NCI-H1417 (cell line): ENCODE measurements at regions not wholly inside any gene's neighbourhood (a gene's known extent, or its start where the extent isn't known, plus 50 kb on each side); places are given as distances from the start of the nearest gene placed in this dataset.
"Not testable (repeated sequence)": the region's sequence is repeated elsewhere in the genome, so short reads cannot be mapped to it uniquely, and the experiment has no call there.

ENCODE experiments used
- DNase-seq, 3 experiments: peaks; one replicate each; lab custom pipeline; 2025; lab: John Stamatoyannopoulos, UW

DNA sequence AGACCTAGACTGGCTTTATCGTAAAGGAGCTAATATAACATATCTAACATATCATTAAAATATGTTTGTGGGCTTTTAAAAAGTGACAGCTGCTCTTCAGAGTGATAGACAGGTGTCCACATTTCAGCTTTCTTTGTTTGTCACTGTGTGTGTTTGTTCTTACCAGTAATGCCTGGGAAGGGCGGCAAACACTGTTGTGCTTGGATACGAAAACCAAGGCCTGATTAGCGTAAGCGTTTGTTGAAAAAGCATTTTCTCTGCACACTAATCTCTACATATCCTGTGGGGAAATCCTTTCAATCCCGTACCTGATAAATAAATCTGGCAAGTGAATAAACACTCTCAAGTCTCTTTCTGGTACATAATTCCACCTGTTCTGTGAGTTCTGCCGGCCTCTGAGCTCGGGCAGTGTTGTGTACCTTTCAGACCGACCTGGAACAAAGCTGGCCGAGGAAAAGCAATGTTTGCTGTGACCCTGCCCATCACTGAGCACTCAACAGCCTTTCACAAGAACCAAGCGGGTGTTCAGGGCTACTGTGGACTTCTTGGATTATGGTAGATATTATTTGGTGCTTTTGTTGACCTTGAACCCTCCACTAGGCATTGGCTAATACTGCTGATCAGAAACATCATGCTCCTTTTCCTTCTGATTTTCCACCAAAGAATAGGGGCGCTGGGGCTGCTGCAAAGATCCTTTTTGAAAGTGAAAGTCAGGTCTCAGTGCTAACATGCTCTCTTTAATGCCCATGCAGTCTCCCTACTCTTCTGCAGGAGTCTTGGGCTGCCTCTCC lies 100.4 kb downstream of the CD83 start:
- DNase-seq, result peak in 2 of 3 experiments; percentile 84 to 90

DNA sequence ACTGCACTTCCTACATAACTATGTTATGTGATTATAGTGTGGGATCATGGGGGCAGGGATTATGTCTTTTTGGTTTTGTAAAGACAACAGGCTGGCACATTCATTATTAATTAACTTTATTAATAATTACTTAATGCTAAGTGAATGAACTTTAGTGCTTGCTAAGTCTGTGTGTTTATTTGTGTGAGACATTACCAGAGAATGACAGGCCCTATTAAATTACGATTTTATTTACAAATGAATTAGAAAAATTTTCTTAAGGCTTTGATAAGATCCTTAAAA lies 100.9 kb downstream of the CD83 start:
- no peak for DNase-seq

DNA sequence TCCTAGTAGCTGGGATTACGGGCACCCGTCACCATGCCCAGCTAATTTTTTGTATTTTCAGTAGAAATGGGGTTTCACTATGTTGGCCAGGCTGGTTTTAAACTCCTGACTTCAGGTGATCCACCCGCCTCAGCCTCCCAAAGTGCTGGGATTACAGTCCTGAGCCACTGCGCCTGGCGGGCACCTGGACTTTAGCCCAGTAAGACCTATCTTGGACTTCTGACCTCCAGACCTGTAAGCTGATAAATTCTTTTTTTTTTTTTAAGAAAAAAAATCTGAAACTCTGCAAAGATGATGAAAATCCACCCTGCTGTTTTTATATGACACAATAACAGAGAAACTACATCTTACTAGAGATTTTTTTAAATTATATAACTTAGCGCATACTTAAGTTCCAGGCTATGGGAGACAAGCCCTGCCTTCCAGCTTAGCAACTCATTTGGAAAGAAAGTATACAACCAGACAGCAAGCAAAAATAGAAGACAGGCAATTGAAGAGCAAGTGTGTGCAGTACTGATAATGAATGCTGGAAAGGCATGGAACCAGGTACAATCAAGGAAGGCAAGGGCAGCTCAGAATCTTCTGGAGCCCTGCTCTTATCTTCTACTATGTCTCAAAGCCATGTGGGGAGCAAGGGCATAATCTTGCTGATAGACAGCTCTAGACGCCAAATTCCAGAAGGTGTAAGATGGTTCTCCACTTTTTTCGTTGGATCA lies 104.2 kb downstream of the CD83 start:
- DNase-seq, result no peak

- DNase-seq, result no peak
Observed at GRCh38 chr6:14222956-14223355, 105.4 kb downstream of the CD83 start.

DNA sequence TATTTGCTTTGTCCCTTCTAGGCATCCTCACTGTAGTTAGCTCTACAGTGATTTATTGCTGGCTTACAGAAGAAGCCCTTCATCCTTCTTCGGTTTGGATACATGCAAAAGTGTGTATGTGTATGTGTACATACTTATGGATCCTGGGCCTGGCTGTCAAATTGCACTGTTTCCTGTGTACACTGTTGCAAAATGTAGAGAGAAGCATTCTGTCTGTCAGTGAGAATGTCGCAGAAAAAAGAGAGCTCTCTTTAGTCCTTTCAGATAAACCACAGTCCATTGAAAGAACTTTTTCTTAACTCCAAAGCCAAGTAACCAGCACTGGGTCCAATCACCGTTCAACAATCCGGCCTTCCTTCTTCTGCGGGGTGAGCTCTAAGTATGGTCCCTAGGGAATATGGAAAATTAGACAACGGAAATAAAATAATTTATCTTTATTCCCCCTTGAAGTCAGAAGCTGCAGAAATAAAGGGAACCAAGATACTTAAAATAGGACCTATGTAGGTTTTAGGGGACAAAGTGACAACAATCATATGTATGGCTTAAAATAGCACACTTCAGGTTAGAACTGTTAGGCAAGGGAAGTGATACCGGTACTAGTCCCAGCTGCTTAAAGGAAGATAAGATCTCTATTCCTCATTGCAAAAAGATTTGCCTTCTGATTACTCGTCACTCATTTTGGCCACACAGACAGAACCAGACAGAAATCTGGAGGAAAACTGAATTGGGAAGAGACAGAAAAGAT lies 107.0 kb downstream of the CD83 start:
- no peak for DNase-seq

DNA sequence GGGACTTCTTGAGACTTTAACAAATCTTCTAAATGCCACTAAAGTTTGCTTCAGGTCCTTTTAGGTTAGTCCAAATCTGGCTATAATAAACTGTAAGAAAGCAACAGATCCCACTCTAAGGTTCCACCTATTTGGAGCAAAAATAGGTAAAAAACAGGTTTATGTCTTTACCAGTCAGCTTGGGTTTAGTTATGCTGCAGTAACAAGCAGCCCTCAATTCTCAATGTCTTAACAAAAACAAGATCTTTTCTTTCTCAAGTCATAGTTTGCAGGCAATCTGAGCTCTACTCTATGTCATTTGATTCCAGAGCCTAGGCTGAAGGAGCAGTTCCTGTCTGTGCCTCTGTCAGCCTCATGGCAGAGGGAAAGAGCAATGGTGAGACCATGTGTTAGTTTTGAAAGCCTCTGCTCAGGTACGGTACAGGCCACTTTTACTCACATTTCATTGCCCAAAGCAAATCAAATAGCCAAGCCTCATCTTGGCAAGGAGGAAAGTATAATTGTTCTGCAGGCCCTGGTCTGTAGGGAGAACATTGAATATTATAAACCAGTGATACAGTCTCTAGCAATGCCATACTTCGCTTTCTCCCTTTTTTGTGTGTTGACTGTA lies 108.6 kb downstream of the CD83 start:
- DNase-seq, result no peak

DNA sequence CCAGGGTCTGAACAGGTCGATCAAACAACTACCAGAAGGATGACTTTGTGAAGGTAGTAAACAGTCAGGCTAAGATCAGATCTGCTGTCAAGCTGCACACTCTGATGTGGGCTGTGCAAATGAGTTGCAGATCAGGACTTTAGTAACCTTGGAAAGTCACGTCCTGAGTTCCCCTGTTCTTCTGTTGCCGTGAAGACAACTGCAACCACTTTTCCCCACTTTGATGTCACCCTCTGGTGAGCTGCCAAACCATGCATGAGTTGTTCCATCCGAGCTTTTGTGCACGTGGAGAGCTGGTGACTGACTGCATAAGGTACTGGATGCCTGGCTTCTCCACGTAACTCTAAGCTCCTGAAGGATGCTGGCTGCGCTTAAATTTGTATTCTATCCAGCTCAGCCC lies 111.0 kb downstream of the CD83 start:
- DNase-seq, result peak in 1 of 3 experiments; percentile 10

DNA sequence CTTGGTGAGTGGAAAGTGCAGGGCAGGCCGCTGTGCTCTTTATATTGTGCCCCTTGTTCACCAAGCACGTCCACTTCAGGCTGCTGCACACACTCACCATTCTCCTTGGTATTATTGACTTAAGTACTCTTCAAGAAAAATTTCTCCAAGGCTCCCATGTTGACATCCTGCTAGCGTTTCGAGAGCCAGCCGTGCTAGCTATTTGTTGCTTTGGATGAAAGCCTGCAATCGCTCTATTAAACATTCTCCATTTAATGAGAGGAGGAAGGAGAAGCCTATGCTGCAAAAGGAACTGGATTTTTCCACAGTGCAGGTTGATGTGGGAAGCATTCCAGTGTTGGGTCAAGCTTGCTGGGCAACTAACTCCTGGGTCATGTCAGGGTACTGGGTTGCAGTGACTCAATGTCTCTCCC lies 113.5 kb downstream of the CD83 start:
- peak in 1 of 3 experiments; percentile 66 for DNase-seq

- DNase-seq, result no peak
Observed at GRCh38 chr6:14231501-14232280, 114.1 kb downstream of the CD83 start.

GRCh38 chr6:14232889-14233288 lies 115.3 kb downstream of the CD83 start:
- peak in 1 of 3 experiments; percentile 61 for DNase-seq

DNA sequence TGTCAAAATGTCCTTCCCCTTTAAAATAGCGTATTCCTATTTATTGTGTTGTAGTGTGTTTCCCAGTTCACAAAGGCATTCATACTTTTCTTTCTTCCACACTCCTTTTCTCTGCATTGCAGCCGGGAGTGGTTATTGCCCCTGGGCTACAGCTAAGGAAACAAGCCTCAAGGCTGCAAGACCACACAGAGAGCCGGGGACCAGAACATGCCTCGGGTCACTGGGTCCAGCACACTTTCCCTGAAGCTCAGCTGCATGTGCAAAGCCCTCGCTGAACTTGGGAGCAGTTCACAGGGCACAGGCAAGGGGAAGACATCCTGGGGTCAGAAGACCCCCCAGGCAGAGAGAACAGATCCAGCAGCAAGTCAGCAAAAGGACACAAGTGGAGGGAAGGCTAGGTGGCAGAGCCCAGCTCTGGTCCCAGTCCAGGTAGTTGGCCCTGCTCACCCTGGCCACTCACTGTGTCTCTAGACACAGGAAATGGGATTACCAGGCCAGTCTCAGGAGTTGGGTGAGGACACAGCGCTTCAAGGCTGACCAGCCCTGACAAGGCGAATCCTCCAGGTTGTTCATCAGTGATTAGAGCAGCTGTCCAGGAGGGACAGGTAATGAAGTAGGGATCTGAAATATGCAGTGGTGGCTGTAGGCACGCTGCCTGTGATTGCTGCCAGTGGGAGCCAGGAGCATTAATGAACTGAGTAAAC lies 118.2 kb downstream of the CD83 start:
- DNase-seq, result no peak

DNA sequence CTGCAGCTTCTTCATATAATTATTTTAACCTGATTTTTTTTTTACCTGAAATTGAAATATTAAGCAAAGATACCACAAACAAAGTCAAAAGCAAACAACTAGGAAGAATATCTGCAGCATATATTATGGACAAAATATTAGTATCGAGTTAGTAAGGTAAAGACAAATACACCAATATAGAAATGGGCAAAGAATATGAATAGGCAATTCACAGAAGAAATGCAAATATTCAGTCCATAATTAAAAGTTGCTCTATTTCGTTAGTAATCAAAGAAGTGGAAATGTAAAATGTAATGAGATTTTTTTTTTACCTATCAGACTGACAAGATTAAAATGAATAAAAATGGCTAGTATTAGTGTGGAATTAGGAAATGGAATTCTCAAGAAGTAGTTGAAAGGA lies 121.5 kb downstream of the CD83 start:
- DNase-seq, result no peak

DNA sequence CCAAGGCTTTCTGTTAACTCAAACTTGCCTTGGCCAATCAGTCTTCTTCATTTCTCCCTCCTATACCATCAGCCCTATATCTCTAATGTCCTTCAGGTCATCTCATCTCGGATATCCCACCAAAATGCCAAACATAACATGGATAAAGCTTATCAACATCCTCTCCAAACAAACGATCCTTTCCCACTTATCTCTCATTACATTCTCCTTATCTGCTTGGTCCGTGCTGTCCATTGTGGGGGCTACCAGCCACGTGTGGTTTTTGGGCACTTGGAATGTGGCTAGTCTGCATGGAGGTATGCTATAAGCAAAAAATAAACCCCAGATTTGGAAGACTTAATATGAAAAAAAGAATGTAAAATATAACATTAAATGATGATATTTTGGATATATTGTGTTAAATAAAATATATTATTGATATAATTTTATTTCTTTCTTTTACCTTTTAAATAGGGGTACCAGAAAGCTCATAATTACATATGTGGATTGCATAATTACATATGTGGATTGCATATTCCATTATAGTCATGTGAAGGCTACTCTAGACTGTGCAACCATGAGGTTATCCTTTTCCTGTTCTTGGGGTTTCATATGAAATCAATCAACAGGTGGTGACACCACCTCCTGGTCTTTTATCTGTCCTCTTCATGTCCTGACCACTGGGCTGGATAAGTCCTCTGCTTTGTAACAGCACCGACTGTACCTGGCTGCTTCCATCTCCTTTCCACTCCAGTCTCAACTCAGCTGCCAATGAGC lies 123.0 kb downstream of the CD83 start:
- DNase-seq, result no peak

DNA sequence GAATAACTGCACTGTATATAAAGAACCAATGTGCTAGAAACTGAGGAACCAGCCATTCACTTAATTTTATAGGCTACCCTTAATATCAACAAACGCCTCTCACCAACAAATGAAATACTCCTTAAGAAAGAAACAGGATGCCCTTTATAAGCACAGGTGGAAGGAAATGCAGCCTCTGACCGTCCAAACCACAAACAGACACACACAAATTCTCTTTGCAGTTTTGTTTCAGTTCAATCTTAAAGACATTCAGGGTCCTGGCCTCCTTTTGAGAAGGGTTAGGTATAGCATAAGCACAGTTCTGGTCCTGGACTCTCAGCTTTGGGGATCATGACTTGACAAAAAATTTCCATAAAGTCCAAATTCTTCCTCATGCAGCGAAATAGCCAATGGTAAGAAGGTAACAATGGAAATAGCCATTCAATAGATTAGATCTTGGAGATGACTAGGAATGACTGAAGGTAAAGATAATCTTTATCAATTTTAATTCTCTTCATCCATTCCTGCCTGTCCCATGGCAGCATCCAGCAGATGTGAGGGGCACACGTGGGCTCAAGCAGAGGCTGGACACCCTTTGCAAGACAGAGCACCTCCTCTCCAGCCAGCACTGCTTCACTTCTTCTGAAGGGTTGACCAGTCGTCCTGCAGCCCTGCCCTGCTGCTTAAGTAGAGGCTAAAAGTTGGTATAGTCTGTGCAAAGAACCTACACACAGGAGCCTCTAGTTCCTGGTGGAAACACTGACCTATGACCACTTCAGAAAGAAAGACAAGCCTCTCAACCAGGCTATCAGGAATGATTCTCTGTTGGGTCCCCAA lies 123.9 kb downstream of the CD83 start:
- no peak for DNase-seq

- DNase-seq, result not testable (repeated sequence)
Observed at GRCh38 chr6:14242912-14243311, 125.3 kb downstream of the CD83 start.

- DNase-seq, result no peak
Observed at GRCh38 chr6:14243597-14243996, 126.0 kb downstream of the CD83 start.

- no peak for DNase-seq
Observed at GRCh38 chr6:14246876-14247275, 129.3 kb downstream of the CD83 start.

DNA sequence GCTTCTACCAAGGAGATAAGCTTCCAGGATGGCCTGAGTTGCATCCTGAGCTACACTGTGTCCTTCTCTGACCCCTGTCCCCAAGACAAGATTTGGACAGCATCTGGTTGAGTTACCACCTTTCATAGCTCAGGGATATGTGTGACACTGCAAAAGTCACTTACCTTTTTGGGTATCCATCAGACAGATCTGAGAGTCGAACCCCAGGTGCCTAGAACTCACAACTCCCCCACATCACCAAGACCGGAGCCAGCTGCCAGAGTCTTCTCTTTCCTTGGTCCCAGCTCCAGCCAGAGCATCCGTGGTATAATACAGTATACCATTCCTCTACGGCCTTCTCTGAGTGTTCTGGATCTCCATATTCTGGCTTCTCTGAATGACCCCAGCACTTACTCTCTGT lies 133.0 kb downstream of the CD83 start:
- no peak for DNase-seq

GRCh38 chr6:14252271-14252850 lies 134.8 kb downstream of the CD83 start:
- DNase-seq, result no peak
